ENCODE measurements at regions not wholly inside any gene's neighbourhood (a gene's known extent, or its start where the extent isn't known, plus 50 kb on each side); places are given as distances from the start of the nearest gene placed in this dataset.

DNA sequence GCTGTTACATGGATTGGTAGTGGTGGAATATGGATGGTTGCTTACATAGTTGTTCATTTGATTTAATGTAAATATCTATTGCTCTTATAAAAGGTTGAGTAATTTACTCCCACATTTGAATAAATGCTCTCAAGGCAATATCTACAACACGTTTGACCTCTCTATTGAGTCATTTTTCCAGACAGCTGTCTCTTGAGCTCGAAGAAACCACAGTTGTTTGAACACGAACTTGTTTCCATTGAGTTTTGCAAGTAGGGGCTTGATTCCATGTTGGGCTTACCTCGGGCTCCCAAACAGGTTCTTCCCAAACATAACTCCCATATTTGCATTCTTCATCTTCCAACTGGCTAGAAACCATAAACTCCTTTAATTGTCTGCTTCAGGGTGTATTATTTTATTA lies 115.0 kb upstream of the HMHB1 start:
- H3K27ac ChIP-seq (ENCODE audit: low read length), result no peak overlapping the region
- H3K27me3 ChIP-seq (replicated peaks; ENCODE audit: insufficient read depth, low read length), result no peaks in the 10 kb centered on the region
- H3K4me1 ChIP-seq (ENCODE audit: low read length), result 0 out of 2 replicates have a peak, but pooled peaks cover 4% of the 10 kb centered on the region
- no peaks in the 10 kb centered on the region for H3K79me2 ChIP-seq (ENCODE audit: low read length)
- H3K9ac ChIP-seq (ENCODE audit: low read length), result no peak overlapping the region
- H4K20me1 ChIP-seq (ENCODE audit: insufficient read depth, low read length), result no peaks in the 10 kb centered on the region
- no peaks in the 10 kb centered on the region for H3K36me3 ChIP-seq (replicated peaks; ENCODE audit: insufficient read depth, low read length)
- no peak overlapping the region for H2AFZ ChIP-seq (ENCODE audit: low read length)
- no peak for DNase-seq
- TF ChIP-seq EZH2 (optimal IDR thresholded peaks at IDR 0.05; ENCODE audit: low read depth, low read length), result no peak
- no peak for TF ChIP-seq EZH2phosphoT487 (IDR thresholded peaks at IDR 0.05; ENCODE audit: low read length)
- no peaks in the 10 kb centered on the region for H3F3A ChIP-seq (ENCODE audit: insufficient read depth, low read length)
- no peak overlapping the region for H3K4me2 ChIP-seq (ENCODE audit: low read depth, low read length)
- H3K9me2 ChIP-seq (replicated peaks; ENCODE audit: insufficient read depth, low read length), result no peaks in the 10 kb centered on the region
- H3K9me3 ChIP-seq (replicated peaks; ENCODE audit: insufficient read depth, low read length), result no peaks in the 10 kb centered on the region
- H3K4me3 ChIP-seq (ENCODE audit: low read length), result no peak overlapping the region

DNA sequence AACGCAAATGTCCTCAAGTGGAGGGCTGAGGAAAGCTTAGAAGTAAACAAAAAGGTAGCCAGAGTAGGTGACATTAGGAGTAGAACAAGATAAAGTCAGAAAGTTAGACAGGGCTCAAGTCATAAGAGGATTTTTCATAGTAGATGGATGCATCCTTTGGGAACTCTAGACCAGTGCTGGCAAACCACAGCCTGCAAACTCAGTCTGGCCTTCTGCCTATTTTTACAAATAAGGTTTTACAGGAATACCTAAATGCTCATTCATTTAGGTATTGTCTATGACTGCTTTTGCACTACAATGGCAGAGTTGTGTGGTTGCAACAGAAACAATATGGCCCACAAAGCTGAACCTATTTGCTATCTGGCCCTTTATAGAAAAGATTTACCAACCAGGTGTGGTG lies 116.0 kb upstream of the HMHB1 start:
- 0 out of 2 replicates have a peak, but pooled peaks cover 4% of the 10 kb centered on the region for H3K4me1 ChIP-seq (ENCODE audit: low read length)
- H3F3A ChIP-seq (ENCODE audit: insufficient read depth, low read length), result no peaks in the 10 kb centered on the region
- no peak overlapping the region for H3K4me3 ChIP-seq (ENCODE audit: low read length)
- no peaks in the 10 kb centered on the region for H4K20me1 ChIP-seq (ENCODE audit: insufficient read depth, low read length)
- no peaks in the 10 kb centered on the region for H3K9me2 ChIP-seq (replicated peaks; ENCODE audit: insufficient read depth, low read length)
- TF ChIP-seq, protein P1, sequence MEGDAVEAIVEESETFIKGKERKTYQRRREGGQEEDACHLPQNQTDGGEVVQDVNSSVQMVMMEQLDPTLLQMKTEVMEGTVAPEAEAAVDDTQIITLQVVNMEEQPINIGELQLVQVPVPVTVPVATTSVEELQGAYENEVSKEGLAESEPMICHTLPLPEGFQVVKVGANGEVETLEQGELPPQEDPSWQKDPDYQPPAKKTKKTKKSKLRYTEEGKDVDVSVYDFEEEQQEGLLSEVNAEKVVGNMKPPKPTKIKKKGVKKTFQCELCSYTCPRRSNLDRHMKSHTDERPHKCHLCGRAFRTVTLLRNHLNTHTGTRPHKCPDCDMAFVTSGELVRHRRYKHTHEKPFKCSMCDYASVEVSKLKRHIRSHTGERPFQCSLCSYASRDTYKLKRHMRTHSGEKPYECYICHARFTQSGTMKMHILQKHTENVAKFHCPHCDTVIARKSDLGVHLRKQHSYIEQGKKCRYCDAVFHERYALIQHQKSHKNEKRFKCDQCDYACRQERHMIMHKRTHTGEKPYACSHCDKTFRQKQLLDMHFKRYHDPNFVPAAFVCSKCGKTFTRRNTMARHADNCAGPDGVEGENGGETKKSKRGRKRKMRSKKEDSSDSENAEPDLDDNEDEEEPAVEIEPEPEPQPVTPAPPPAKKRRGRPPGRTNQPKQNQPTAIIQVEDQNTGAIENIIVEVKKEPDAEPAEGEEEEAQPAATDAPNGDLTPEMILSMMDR (IDR thresholded peaks at IDR 0.05; ENCODE audit: low read length), result no peak
- TF ChIP-seq EZH2phosphoT487 (IDR thresholded peaks at IDR 0.05; ENCODE audit: low read length), result no peak
- no peaks in the 10 kb centered on the region for H3K79me2 ChIP-seq (ENCODE audit: low read length)
- no peaks in the 10 kb centered on the region for H3K27me3 ChIP-seq (replicated peaks; ENCODE audit: insufficient read depth, low read length)
- no peaks in the 10 kb centered on the region for H3K36me3 ChIP-seq (replicated peaks; ENCODE audit: insufficient read depth, low read length)
- no peak overlapping the region for H3K4me2 ChIP-seq (ENCODE audit: low read depth, low read length)
- H3K9me3 ChIP-seq (replicated peaks; ENCODE audit: insufficient read depth, low read length), result no peaks in the 10 kb centered on the region
- no peak for DNase-seq
- H3K9ac ChIP-seq (ENCODE audit: low read length), result no peak overlapping the region
- H3K27ac ChIP-seq (ENCODE audit: low read length), result no peak overlapping the region
- no peak overlapping the region for H2AFZ ChIP-seq (ENCODE audit: low read length)

DNA sequence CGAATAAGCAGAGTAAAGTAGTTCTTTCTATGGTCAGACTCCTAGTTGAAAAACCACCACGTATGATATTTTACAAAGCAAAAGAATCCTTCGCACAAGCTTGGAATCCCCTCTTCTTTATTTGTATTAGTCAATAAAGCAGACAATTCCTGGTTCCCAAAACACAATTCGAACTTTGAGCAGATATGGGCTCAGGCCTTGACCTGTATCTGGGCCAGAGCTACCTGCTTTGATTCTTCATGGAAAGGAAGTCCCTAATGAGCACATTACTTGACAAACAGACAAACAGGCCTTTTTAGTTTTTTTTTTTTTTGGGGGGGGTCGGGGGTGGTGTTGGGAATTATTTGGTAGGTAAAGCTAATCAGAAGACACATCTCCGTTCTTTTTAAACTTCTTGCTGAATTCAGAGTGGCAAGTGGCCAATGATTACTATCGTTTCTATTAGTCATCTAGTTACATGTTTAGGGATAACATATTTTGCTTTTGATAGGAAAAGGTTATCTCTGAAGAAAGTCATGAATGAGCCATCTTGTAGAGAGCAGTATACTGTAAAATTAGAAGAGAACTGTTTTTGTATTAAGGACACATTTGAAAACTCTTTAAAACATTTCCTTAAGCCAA lies 116.6 kb upstream of the HMHB1 start:
- Histone ChIP-seq H3K36me3 (replicated peaks; ENCODE audit: insufficient read depth, low read length) (no peaks in the 10 kb centered on the region), H3K9me2 (replicated peaks; ENCODE audit: insufficient read depth, low read length) (no peaks in the 10 kb centered on the region), H3K27ac (ENCODE audit: low read length) (no peak overlapping the region), H3F3A (ENCODE audit: insufficient read depth, low read length) (no peaks in the 10 kb centered on the region), H3K79me2 (ENCODE audit: low read length) (no peaks in the 10 kb centered on the region), H4K20me1 (ENCODE audit: insufficient read depth, low read length) (no peaks in the 10 kb centered on the region), H3K4me1 (ENCODE audit: low read length) (0 out of 2 replicates have a peak, but pooled peaks cover 4% of the 10 kb centered on the region), H3K9ac (ENCODE audit: low read length) (no peak overlapping the region), H3K4me3 (ENCODE audit: low read length) (no peak overlapping the region), H3K9me3 (replicated peaks; ENCODE audit: insufficient read depth, low read length) (no peaks in the 10 kb centered on the region), H2AFZ (ENCODE audit: low read length) (no peak overlapping the region), H3K27me3 (replicated peaks; ENCODE audit: insufficient read depth, low read length) (no peaks in the 10 kb centered on the region), H3K4me2 (ENCODE audit: low read depth, low read length) (no peak overlapping the region)
- no peak for DNase-seq
- TF ChIP-seq EZH2phosphoT487 (IDR thresholded peaks at IDR 0.05; ENCODE audit: low read length) (no peak), EZH2 (optimal IDR thresholded peaks at IDR 0.05; ENCODE audit: low read depth, low read length) (no peak)
- TF ChIP-seq, protein P1 (IDR thresholded peaks at IDR 0.05; ENCODE audit: low read length), result no peak

DNA sequence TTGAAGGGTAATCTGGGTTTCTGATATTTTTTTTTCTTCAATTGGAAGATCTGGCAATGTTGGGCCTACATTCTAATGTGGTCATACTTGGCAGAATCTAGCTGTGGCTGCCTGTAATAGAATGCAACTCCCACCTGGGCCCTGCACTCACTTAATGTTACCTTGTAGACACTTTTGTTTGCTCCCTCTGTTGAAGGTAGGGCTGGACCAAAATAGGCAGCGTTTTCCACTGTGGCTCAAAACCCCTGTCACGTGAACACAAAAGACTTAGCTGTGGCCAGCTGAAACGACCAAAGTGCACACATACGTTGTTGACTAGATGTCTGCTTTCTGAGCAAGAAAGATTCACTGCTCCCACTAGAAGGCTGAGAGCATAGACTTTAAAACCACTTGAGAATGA lies 117.6 kb upstream of the HMHB1 start:
- Histone ChIP-seq H3K4me3 (ENCODE audit: low read length) (no peak overlapping the region), H3F3A (ENCODE audit: insufficient read depth, low read length) (no peaks in the 10 kb centered on the region), H3K4me2 (ENCODE audit: low read depth, low read length) (no peak overlapping the region), H4K20me1 (ENCODE audit: insufficient read depth, low read length) (no peaks in the 10 kb centered on the region), H3K36me3 (replicated peaks; ENCODE audit: insufficient read depth, low read length) (no peaks in the 10 kb centered on the region), H3K9me3 (replicated peaks; ENCODE audit: insufficient read depth, low read length) (no peaks in the 10 kb centered on the region), H2AFZ (ENCODE audit: low read length) (no peak overlapping the region), H3K9ac (ENCODE audit: low read length) (no peak overlapping the region), H3K27ac (ENCODE audit: low read length) (peak overlapping the region; percentile 6; the same call in 1 of the 2 replicates), H3K9me2 (replicated peaks; ENCODE audit: insufficient read depth, low read length) (no peaks in the 10 kb centered on the region), H3K27me3 (replicated peaks; ENCODE audit: insufficient read depth, low read length) (no peaks in the 10 kb centered on the region), H3K79me2 (ENCODE audit: low read length) (no peaks in the 10 kb centered on the region), H3K4me1 (ENCODE audit: low read length) (0 out of 2 replicates have a peak, but pooled peaks cover 4% of the 10 kb centered on the region)
- no peak for DNase-seq
- TF ChIP-seq EZH2phosphoT487 (IDR thresholded peaks at IDR 0.05; ENCODE audit: low read length), result no peak
- TF ChIP-seq, protein P1 (IDR thresholded peaks at IDR 0.05; ENCODE audit: low read length), result no peak
- TF ChIP-seq EZH2 (optimal IDR thresholded peaks at IDR 0.05; ENCODE audit: low read depth, low read length), result no peak

All from MM.1S (cell line).